OCI-LY1 (cell line): ENCODE measurements at regions not wholly inside any gene's neighbourhood (a gene's known extent, or its start where the extent isn't known, plus 50 kb on each side); places are given as distances from the start of the nearest gene placed in this dataset.

Experiments used
- EZH2 ChIP-seq: fragments of 200-600 bp; sonication (generic), shearing (Covaris generic); IDR thresholded peaks from 2 replicates; pipeline ENCODE4 v1.8.0; 2017; ENCODE audit warnings: borderline replicate concordance, mixed run types, mild to moderate bottlenecking, antibody characterized with exemption, low read length, moderate library complexity, mixed read lengths
- TF ChIP-seq, protein P1 (sequence below): fragments of 200-600 bp; sonication (generic), shearing (Covaris generic); IDR thresholded peaks from 2 replicates; pipeline ENCODE4 v1.5.1; 2017; ENCODE audit warnings: mild to moderate bottlenecking, antibody characterized with exemption, low read length, moderate library complexity, mixed read lengths

DNA sequence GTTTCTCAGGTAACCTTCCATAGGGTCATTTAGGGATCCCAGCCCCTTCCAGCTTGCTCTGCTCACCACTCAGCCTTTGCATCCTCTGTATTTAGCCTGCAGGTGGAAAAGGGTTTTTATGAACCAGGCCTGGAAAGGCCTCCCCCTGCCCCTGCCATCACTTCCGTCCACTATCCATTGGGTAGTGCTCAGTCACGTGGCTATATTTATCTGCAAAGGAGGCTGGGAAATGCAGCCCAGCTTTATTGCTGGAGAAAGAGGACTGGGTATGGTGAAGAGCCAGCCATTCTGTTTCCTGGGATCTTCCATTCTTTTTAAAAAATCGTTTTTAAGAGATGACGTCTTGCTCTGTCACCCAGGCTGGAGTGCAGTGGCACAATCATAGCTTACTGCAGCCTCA, 87.0 kb upstream of the MAP1LC3B2 start:
- TF ChIP-seq, protein P1, sequence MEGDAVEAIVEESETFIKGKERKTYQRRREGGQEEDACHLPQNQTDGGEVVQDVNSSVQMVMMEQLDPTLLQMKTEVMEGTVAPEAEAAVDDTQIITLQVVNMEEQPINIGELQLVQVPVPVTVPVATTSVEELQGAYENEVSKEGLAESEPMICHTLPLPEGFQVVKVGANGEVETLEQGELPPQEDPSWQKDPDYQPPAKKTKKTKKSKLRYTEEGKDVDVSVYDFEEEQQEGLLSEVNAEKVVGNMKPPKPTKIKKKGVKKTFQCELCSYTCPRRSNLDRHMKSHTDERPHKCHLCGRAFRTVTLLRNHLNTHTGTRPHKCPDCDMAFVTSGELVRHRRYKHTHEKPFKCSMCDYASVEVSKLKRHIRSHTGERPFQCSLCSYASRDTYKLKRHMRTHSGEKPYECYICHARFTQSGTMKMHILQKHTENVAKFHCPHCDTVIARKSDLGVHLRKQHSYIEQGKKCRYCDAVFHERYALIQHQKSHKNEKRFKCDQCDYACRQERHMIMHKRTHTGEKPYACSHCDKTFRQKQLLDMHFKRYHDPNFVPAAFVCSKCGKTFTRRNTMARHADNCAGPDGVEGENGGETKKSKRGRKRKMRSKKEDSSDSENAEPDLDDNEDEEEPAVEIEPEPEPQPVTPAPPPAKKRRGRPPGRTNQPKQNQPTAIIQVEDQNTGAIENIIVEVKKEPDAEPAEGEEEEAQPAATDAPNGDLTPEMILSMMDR, result no peak
- TF ChIP-seq EZH2, result no peak
